ENCODE measurements at regions not wholly inside any gene's neighbourhood (a gene's known extent, or its start where the extent isn't known, plus 50 kb on each side); places are given as distances from the start of the nearest gene placed in this dataset.

DNA sequence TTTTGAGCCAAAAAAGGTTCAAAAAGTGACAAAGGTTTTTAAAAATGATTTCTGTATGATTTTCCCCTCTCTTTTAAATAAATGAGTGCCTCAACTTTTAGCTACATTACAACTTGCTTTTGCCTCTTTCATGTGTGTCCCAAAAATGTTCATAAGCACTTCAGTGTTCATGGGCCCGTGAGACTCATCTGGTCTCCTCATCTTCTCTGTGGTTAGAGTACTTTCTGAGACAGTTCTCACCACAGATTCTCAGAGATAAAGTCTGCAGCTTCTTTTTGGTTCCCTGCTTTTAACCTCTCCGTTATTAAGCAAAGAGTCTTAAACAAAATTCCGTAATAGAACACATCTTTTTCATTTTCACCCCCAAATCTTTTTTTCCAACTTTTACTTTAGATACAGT is 156.9 kb downstream of the DLEU7 start:
- H3K36me3 ChIP-seq (ENCODE audit: insufficient read depth, low read depth, low read length), result no peaks in the 10 kb centered on the region
- H3K27me3 ChIP-seq (ENCODE audit: insufficient read depth, low read length), result no peaks in the 10 kb centered on the region

DNA sequence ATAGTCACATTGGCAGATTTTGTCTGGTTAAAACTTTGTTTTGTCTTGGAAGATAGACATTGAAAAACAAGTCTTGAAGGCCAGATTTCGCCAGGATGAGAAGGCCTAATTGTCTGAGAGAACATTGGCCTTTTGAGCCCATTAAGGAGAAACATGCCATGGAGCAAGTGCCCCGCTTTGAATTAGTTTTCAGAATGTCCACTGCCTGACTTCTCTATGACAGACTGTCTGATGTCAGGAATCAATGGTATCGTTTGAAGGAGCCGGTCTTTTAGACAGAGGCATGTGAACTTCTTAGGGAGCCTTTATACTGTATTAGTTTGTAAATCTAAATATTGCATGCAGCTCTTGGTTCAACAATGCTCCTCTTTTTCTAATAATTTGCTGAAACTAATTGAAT is 155.9 kb downstream of the DLEU7 start:
- H3K27ac ChIP-seq (ENCODE audit: low read length), result no peak overlapping the region
- H3K36me3 ChIP-seq (ENCODE audit: insufficient read depth, low read depth, low read length), result no peaks in the 10 kb centered on the region
- H3K4me3 ChIP-seq (ENCODE audit: low read length), result no peak overlapping the region
- peaks cover 6% of the 10 kb centered on the region; the same call in 1 of the 2 replicates for H3K4me1 ChIP-seq (ENCODE audit: insufficient read depth, low read length)
- no peaks in the 10 kb centered on the region for H3K27me3 ChIP-seq (ENCODE audit: insufficient read depth, low read length)
- H3K9ac ChIP-seq (ENCODE audit: low read depth, low read length), result no peak overlapping the region
- H3K9me3 ChIP-seq (ENCODE audit: insufficient read depth, low read depth, low read length), result no peaks in the 10 kb centered on the region

More for the DNA sequence above, 156.9 kb downstream of the DLEU7 start:
- H3K27ac ChIP-seq (ENCODE audit: low read length), result no peak overlapping the region
- no peak overlapping the region for H3K9ac ChIP-seq (ENCODE audit: low read depth, low read length)
- no peaks in the 10 kb centered on the region for H3K9me3 ChIP-seq (ENCODE audit: insufficient read depth, low read depth, low read length)
- no peak overlapping the region for H3K4me3 ChIP-seq (ENCODE audit: low read length)
- H3K4me1 ChIP-seq (ENCODE audit: insufficient read depth, low read length), result peaks cover 6% of the 10 kb centered on the region; the same call in 1 of the 2 replicates

DNA sequence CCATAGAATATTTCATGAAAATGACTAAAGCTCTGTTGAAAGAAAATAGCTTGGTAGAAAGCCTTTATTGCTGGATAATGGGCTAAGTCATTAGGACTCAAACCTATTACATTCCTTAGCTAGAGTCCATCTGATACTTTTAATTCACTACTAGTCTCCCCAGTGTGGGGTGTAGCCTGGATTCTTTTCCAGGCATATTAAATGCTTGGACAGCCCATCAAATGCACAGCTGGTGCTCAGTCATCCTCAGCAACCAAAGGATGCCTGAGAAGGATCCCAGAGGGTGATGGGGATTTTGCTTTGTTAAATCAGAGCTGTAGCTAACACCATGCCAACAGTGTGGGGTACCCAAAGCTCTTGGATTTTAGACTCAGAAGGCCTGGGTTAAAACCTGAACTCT is 153.5 kb downstream of the DLEU7 start:
- no peak overlapping the region for H3K9ac ChIP-seq (ENCODE audit: low read depth, low read length)
- no peaks in the 10 kb centered on the region for H3K9me3 ChIP-seq (ENCODE audit: insufficient read depth, low read depth, low read length)
- peaks cover 13% of the 10 kb centered on the region for H3K4me1 ChIP-seq (ENCODE audit: insufficient read depth, low read length)
- no peak overlapping the region for H3K27ac ChIP-seq (ENCODE audit: low read length)
- H3K4me3 ChIP-seq (ENCODE audit: low read length), result no peak overlapping the region
- no peaks in the 10 kb centered on the region for H3K36me3 ChIP-seq (ENCODE audit: insufficient read depth, low read depth, low read length)
- H3K27me3 ChIP-seq (ENCODE audit: insufficient read depth, low read length), result no peaks in the 10 kb centered on the region

DNA sequence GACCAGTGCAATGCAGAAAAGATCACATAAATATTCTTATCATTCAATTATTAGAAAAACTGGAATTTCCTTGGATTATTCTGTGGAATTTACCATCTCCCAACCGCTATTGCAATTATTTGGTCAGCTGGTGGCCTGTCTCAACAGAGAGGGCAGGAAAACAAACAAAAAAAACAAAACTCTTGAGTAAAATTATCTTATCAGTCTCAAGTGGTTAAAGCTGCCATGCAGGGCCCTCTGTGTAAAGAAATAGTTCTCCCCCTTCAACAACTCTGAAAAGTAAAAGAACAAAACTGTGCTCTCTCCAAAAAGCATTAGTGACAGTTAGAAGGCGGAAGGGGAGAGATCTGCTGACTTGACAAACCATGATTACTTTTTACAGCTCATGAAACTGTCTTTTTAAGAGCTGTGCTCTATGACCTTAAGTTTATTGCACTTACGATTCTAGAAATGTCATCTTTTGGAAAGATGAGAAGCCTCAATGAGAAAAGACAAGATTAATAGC is 152.3 kb downstream of the DLEU7 start:
- no peaks in the 10 kb centered on the region for H3K9me3 ChIP-seq (ENCODE audit: insufficient read depth, low read depth, low read length)
- H3K4me1 ChIP-seq (ENCODE audit: insufficient read depth, low read length), result peaks cover 7% of the 10 kb centered on the region
- no peaks in the 10 kb centered on the region for H3K27me3 ChIP-seq (ENCODE audit: insufficient read depth, low read length)
- no peak overlapping the region for H3K27ac ChIP-seq (ENCODE audit: low read length)
- no peak overlapping the region for H3K9ac ChIP-seq (ENCODE audit: low read depth, low read length)
- no peaks in the 10 kb centered on the region for H3K36me3 ChIP-seq (ENCODE audit: insufficient read depth, low read depth, low read length)
- H3K4me3 ChIP-seq (ENCODE audit: low read length), result no peak overlapping the region

DNA sequence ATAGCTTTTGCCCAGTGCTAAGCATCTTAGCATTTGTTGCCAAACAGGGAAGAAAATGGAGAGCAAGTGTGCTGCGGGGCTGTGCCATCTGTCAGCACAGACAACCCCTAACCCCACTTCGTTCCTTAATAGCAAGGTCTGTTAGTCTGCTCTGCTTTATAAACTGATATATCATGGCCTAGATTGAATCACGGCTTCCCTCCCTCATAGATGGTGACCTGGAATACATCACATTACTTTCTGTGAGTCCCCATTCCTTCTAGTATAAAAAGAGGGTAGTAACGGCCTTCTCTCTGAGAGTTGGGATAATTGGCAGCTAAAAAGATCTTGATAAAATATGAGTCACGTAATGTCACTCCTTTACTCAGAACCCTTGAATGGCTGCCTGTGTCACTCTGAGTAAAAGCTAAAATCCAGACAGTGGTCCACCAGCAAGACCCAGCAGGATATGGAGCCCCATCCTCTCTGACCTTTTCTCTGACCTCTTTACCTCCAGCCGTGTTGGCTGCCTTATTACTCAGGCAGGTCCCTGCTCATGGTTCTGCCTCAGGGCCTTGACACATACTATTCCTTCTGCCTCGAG is 151.7 kb downstream of the DLEU7 start:
- Histone ChIP-seq H3K36me3 (ENCODE audit: insufficient read depth, low read depth, low read length) (no peaks in the 10 kb centered on the region), H3K4me3 (ENCODE audit: low read length) (no peak overlapping the region), H3K4me1 (ENCODE audit: insufficient read depth, low read length) (peaks cover 7% of the 10 kb centered on the region), H3K9me3 (ENCODE audit: insufficient read depth, low read depth, low read length) (no peaks in the 10 kb centered on the region), H3K27me3 (ENCODE audit: insufficient read depth, low read length) (no peaks in the 10 kb centered on the region), H3K9ac (ENCODE audit: low read depth, low read length) (no peak overlapping the region), H3K27ac (ENCODE audit: low read length) (no peak overlapping the region)

DNA sequence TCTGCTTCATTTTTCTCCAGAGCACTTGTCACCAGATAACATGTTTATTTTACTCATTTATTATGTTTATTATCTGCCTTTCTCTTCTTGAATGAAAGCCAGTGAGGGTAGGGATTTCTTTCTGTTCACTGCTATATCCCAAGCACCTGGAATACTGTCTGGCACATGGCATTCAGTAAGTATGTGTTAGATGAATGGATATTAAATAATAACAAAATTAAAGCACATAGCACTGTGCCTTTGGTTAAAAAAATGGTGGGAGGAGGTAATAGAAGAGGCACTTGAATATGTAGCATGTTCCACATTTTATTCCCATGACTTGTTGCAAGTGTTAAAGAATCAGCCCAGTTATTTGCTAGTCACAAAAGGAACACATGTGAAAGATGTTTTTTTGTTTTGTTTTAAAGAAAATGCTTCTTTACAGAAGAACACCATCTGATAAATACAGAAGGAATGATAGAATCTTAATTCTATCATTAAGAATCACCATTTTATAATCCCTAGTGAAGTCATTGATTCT is 151.0 kb downstream of the DLEU7 start:
- no peaks in the 10 kb centered on the region for H3K36me3 ChIP-seq (ENCODE audit: insufficient read depth, low read depth, low read length)
- H3K27ac ChIP-seq (ENCODE audit: low read length), result no peak overlapping the region
- no peaks in the 10 kb centered on the region for H3K27me3 ChIP-seq (ENCODE audit: insufficient read depth, low read length)
- no peaks in the 10 kb centered on the region for H3K9me3 ChIP-seq (ENCODE audit: insufficient read depth, low read depth, low read length)
- H3K4me3 ChIP-seq (ENCODE audit: low read length), result no peak overlapping the region
- peaks cover 7% of the 10 kb centered on the region for H3K4me1 ChIP-seq (ENCODE audit: insufficient read depth, low read length)
- no peak overlapping the region for H3K9ac ChIP-seq (ENCODE audit: low read depth, low read length)

DNA sequence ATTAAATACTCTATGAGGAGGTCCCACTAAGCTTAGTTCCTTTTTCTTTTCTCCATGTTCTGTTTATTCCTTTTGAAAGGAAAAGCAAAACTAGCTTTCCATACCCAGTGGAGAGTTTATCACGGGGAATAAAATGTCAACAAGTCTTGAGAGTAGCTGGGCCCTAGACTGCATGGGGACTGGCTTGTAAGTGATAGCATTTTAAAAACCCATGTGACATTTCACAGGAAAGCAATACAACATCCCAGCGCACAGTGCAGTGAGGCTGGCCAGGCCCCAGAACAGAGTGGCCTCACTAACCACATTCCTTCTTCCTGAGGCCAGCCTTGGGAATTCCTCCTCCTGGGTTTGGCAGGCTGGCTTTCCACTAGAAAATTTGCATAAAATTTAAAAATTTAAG is 149.8 kb downstream of the DLEU7 start:
- no peaks in the 10 kb centered on the region for H3K27me3 ChIP-seq (ENCODE audit: insufficient read depth, low read length)
- no peaks in the 10 kb centered on the region for H3K9me3 ChIP-seq (ENCODE audit: insufficient read depth, low read depth, low read length)
- no peak overlapping the region for H3K9ac ChIP-seq (ENCODE audit: low read depth, low read length)
- no peaks in the 10 kb centered on the region for H3K36me3 ChIP-seq (ENCODE audit: insufficient read depth, low read depth, low read length)
- no peak overlapping the region for H3K4me3 ChIP-seq (ENCODE audit: low read length)
- H3K27ac ChIP-seq (ENCODE audit: low read length), result no peak overlapping the region
- H3K4me1 ChIP-seq (ENCODE audit: insufficient read depth, low read length), result peaks cover 7% of the 10 kb centered on the region

DNA sequence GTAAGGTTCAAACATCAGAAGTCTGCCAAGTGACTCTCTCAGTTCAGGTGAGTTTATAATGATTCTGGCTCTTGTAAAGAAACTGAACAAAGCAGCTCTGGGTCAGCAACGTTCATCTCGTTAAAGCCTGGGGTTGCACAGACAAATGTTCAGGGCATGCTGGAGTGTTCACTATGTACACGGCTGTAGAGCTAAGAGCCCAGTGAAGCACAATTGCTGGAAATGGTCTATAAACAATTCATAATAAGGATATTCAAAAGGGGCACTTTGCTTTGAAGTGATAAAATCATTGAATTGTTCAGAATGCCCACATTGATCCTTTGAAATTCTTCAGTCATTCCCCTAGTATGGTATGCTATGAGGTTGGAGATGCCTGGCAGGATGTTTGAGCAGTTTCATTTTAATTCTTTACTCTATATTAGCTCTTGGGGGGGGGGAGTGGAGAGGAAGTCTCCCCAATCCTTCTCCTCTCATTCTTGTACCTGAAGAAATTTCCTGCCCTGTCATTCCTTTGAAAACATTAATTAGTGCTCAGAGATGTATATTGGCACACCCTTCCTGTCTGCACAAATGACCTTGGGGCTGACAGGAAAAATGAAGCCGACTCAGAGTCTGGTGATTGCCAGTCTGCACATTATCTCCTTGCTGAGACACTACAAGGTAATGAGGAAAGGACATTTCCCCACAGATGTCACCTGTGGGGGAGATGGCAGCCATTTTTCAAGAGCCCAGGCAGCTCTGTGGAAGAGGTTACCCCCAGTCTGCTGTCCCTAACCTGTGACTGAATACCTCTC is 145.5 kb downstream of the DLEU7 start:
- Histone ChIP-seq H3K4me3 (ENCODE audit: low read length) (no peak overlapping the region), H3K36me3 (ENCODE audit: insufficient read depth, low read depth, low read length) (no peaks in the 10 kb centered on the region), H3K27me3 (ENCODE audit: insufficient read depth, low read length) (no peaks in the 10 kb centered on the region), H3K4me1 (ENCODE audit: insufficient read depth, low read length) (peaks cover 13% of the 10 kb centered on the region), H3K27ac (ENCODE audit: low read length) (no peak overlapping the region), H3K9me3 (ENCODE audit: insufficient read depth, low read depth, low read length) (no peaks in the 10 kb centered on the region), H3K9ac (ENCODE audit: low read depth, low read length) (no peak overlapping the region)

DNA sequence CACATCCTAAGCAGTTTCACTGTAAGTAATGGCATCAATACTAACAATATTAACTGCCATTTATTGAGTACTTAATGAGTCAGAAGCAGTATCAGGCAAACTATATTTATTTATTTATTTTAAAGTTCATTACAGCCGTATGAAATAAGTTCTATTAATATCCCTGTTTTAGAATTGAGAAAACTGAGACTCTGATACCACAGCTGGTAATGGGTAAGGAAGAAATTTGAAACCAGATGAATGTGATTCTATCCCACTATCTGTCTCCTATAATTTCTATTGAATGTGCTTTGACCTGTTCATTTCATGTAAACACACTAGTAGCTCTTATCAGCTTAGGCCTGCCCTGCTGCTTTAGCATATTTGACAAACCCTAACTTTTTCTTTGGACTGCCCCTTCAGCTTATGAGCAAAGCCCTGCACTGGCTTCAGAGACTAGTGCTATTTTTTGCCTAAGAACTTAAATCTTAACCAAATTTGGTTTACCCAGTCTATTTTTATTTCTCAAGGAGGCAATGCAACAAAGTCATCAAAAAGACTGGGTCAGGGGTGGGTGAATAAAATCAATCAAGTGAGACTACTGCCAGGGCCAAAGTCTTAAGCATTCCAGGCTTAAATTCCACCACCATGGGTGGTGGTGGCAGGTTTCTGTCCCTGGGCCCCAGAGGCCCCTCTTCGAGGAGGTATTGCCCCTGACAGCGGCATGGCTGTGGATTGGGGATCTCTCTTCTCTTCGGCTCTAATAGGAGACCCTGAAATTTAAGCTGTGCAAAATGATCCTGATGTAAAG is 143.4 kb downstream of the DLEU7 start:
- no peak overlapping the region for H3K4me3 ChIP-seq (ENCODE audit: low read length)
- H3K36me3 ChIP-seq (ENCODE audit: insufficient read depth, low read depth, low read length), result no peaks in the 10 kb centered on the region
- no peaks in the 10 kb centered on the region for H3K27me3 ChIP-seq (ENCODE audit: insufficient read depth, low read length)
- peaks cover 6% of the 10 kb centered on the region; the same call in 1 of the 2 replicates for H3K4me1 ChIP-seq (ENCODE audit: insufficient read depth, low read length)
- no peak overlapping the region for H3K27ac ChIP-seq (ENCODE audit: low read length)
- H3K9me3 ChIP-seq (ENCODE audit: insufficient read depth, low read depth, low read length), result no peaks in the 10 kb centered on the region
- H3K9ac ChIP-seq (ENCODE audit: low read depth, low read length), result no peak overlapping the region

DNA sequence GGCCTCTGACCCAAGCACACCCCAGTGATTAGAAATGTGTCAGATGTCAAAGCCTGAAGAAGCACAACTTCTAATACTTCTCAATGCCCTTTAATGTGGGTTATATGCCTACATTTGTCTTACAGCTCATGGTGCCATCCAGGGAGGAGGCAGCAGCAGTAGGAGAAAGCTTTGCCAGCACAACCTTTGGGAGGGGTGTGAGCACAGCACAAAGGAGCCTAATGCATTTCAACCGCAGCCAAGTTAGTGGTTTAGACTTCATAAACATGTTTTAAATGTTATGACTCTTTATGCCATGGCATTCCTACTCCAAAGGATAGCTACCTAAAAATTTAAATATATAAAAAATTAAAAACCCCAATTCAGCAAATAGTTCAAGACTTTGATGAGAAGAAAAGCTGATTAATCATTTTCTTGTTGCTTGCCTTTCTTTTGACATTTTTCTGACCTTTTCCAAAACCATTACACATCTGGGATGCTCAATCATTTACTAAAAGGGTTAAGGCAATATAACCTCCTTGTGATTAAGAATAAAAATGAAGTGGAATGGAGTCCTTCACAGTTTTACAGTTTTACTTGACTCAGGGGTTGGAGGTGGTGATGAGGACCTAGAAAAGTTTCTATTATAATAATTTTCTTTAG is 142.7 kb downstream of the DLEU7 start:
- no peak overlapping the region for H3K27ac ChIP-seq (ENCODE audit: low read length)
- H3K36me3 ChIP-seq (ENCODE audit: insufficient read depth, low read depth, low read length), result no peaks in the 10 kb centered on the region
- H3K4me3 ChIP-seq (ENCODE audit: low read length), result no peak overlapping the region
- no peak overlapping the region for H3K9ac ChIP-seq (ENCODE audit: low read depth, low read length)
- H3K4me1 ChIP-seq (ENCODE audit: insufficient read depth, low read length), result peaks cover 6% of the 10 kb centered on the region; the same call in 1 of the 2 replicates
- no peaks in the 10 kb centered on the region for H3K9me3 ChIP-seq (ENCODE audit: insufficient read depth, low read depth, low read length)
- no peaks in the 10 kb centered on the region for H3K27me3 ChIP-seq (ENCODE audit: insufficient read depth, low read length)

DNA sequence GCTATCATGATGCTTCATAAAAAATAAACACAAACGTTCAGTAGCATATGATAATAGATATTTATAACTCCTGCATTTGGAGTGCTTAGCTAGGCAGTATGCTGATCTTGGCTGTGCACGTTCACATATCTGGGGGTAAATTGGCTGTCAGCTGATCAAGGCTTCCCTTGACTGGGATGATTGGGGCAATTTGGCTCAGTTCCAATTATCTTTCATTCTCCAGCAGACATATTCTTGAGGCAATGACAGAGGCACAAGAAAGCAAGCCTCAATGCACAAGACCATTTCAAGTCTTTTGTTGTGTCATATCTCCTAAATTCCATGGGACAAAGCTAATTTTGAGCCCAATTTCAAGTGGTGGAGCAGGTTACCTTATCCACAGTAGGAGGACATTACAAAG is 142.0 kb downstream of the DLEU7 start:
- Histone ChIP-seq H3K27ac (ENCODE audit: low read length) (no peak overlapping the region), H3K4me3 (ENCODE audit: low read length) (no peak overlapping the region), H3K36me3 (ENCODE audit: insufficient read depth, low read depth, low read length) (no peaks in the 10 kb centered on the region), H3K9ac (ENCODE audit: low read depth, low read length) (no peak overlapping the region), H3K27me3 (ENCODE audit: insufficient read depth, low read length) (no peaks in the 10 kb centered on the region), H3K9me3 (ENCODE audit: insufficient read depth, low read depth, low read length) (no peaks in the 10 kb centered on the region), H3K4me1 (ENCODE audit: insufficient read depth, low read length) (peaks cover 6% of the 10 kb centered on the region; the same call in 1 of the 2 replicates)

All from iPS-20b (cell line).